HG03521 (cell line): ENCODE measurements at regions not wholly inside any gene's neighbourhood (a gene's known extent, or its start where the extent isn't known, plus 50 kb on each side); places are given as distances from the start of the nearest gene placed in this dataset.
A peak's percentile ranks its signal among the peaks of the same experiment; 100 is the strongest.
"Not testable (repeated sequence)": the region's sequence is repeated elsewhere in the genome, so short reads cannot be mapped to it uniquely, and the experiment has no call there.

Source experiments
- ATAC-seq: cut with Tn5 transposase; IDR thresholded peaks from one replicate; pipeline ENCODE4 v1.9.1; 2021; ENCODE audit warnings: mild to moderate bottlenecking, moderate library complexity; ENCODE audit not compliant: unreplicated experiment

DNA sequence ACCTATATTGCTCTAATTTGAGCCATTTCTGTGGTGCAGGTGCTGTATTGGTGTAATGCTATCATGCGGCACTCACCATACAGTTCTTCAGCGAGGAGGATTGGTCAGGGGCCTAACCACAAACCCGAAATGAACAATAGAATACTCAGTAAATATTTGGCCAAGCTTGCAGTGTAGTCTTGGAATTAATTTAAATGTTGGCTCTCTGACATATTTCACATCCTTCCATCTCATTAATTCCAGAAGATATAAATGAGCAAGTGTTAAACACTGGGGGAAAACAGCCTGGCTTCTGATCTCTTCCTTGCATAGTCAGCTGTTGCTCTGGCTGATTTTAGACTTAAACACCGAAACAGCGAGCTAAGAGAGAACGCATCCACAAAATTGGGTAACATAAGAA is 663.1 kb upstream of the GHITM start:
- ATAC-seq = no peak

DNA sequence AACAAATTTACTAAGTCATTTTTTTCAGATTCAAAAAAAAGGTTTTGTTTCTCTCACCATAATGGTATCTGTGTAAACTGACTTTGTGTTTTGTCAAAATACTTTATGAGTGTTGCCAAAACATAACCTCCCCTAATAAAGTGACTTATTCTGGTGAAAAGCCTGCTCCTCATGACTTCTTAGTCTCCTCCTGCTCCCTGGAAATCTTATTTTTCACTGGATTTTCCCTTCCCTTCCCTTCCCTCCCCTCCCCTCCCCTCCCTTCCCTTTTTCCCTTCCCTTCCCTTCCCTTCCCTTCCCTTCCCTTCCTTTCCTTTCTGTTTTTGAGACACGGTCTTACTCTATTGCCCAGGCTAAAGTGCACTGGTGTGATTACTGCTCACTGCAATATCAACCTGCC is 650.1 kb upstream of the GHITM start:
- no peak for ATAC-seq

DNA sequence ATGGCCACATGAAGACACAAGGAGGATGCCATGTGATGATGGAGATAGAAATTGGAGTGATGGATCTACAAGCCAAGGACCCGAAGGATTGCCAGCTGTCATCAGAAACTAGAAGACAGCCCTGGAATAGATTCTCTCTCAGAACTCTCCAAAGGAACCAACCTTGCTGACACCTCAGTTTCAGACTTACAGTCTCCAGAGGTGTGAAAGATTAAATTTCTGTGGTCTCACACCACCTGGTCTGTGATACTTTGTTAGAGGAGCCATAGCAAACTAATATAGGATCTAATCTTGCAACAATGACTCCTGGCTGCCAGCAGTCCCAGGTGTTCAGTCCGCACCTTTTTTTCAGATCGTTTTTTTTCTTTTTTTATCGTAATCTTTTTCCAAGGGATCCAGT is 647.3 kb upstream of the GHITM start:
- ATAC-seq = no peak

DNA sequence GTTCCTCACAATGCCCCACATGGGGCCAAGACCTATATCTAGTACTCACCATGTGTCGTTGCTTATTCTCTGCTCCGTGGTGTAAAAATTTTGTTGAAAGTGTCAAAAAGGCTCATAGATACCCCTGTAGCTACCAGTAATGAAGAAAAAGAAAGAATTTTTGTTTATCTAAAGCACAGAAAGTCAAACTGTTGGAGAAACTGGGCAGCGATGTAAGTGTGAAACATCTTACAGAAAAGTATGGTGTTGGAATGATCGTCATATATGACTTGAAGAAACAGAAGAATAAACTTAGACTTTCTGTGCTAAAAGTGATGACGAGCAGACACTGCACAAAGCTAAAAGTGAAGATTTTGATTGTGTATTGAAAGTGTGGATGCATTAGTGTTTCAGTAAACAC is 626.6 kb upstream of the GHITM start:
- ATAC-seq = no peak

DNA sequence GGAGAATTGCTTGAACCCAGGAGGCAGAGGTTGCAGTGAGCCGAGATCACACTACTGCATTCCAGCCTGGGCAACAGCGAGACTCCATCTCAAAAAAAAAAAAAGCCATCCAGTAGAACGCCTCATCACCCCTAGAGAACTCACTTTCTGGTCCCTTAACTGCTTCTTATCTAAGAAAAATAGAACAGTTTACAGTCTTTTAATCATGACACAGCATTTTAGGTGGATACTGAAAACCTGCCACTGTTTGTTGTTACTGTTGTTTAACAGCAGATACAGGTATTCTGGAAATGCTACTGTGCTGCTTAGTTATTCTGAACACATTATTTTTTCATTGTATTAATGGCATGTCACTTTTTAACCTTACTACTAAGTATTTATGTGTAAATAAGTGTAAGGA is 624.3 kb upstream of the GHITM start:
- ATAC-seq = no peak

DNA sequence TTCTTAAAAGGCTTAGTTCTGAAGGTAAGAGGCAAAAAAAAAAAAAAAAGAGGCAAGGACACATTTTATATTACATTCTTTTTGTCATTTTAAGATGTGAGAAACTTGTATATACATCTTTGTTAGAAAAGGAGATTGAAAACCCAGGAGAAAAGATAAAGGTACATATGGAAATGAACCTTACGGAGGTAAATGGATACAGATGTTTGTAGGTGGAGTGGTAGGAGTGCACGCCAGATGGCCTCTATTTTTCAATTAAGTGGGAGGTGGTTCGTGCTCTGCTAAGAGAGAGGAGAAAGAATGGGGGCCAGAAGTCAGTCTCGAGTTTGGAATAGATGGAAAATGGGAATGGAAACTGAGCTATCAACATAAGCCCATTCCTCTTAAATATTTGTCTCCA is 622.5 kb upstream of the GHITM start:
- ATAC-seq = no peak

DNA sequence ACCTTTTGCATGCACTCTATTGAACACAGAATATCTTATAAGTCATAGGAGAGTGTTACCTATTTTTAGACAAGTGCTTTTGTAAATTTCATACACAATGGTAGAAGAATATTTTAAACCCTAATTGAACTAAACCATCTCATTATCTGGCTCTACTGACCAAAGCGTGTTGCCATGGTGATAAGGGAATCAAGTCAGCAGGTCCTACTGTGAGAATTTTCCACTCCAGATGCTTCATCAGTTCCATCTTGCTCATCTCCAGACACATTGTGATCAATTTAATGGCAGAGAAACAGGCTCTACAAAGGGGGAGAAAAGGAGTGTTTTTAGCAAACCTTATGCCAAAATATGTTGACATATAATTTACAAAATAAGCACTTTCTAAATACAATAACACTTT is 621.9 kb upstream of the GHITM start:
- ATAC-seq = no peak

DNA sequence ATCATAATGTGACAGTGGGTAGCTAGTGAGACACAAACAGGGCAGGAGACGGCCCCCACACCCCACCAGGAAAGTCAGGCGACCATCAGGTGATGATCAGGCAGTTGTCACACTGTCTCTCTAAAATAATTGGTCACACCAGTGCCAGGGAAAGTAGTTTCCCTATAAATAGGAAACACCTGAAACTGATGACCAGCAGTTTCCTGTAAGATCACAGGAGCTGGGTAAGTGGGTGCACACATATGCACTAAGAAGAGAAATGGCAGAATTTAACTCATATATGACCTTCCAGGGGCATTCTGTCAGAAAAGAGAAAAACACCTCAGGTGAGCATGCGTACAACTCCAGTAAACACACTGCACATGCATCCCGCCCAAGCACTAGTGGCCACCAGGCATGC is 620.5 kb upstream of the GHITM start:
- no peak for ATAC-seq

DNA sequence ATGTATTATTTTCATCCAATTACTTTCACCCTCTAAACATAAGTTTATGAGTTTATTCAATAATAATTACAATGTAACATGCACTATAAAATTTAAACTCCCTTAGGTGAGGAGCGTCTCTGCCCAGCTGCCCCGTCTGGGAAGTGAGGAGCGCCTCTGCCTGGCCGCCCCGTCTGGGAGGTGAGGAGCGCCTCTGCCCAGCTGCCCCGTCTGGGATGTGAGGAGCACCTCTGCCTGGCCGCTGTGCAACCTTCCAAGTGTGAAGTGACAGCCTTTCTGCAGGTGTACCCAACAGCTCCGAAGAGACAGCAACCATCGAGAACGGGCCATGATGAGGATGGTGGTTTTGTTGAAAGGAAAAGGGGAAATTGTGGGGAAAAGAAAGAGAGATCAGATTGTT is 618.9 kb upstream of the GHITM start:
- not testable (repeated sequence) for ATAC-seq

DNA sequence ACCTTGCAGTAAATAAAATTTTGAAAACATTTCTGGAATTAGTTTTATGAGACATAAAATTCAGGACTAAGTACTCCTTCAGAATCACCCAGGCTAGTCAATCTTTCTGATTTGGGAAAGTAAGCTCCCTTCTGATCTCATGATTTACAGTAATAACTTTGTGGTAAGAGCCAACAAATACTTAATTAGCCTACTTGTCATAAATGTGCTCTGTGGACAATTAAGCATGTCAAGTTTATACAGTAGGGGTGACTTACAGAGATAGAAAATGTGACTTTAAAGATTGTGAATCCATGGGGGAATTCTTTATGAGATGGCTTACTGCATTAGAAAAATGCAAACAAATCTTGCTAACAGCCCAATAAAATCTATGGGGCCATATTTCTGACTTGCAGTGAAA is 616.9 kb upstream of the GHITM start:
- no peak for ATAC-seq

DNA sequence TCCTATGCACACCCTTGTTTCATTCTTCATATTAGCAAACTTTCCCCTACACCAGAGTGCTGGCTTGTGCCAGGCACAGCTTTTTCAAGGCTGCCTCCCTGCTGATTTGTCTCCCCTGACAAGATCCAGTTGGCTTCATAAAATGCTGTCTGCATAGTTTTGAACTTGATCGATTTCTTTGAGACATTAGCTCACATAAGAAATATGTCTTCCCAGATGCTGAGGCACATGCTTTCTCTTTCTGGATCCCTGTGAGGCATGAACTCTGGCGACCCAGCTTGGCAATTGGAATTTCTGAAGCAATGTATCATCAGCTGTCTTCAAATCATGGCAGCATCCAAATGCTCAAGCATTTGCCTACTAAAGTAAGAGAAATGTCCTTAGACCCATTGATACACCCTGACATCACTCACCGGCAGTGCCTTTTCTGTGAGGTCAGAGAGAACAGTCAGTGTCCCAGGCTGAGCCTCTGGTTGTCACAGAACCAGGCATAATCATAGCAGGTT is 616.4 kb upstream of the GHITM start:
- ATAC-seq = no peak

DNA sequence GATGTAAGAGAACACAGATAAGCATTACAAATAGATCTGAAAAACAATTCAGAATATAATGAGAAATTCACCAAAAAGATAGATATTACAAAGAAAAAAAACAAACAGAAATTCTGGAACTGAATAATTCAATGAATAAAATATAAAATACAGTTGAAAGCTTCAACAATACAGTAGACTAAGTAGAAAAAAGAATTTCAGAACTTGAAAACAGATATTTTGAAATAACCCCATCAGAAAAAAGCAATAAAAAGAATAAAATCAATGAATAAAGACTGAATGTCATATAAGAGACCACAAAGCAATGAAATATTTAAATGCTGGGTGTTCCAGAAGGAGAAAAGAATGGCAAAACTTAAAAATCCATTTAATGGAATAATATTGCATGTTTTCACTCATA is 611.4 kb upstream of the GHITM start:
- ATAC-seq = no peak

DNA sequence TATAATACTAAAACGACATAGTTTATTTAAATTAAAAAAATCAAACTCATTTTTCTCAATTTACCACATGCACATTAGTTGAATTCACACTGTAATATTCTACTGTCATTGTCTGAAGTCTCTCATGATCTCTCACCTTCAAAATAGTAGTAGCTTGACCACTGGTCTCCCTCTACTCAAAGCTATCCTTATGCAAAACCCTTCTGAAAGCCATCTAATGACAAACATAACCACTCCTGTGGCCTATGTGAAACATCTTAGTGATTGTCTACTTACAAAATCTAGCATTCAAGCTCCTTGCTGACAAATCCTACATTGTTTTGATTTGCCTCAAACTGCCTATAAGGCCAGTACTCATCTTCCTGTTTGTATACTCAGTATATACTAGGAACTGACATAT is 606.0 kb upstream of the GHITM start:
- ATAC-seq = peak; percentile 50

DNA sequence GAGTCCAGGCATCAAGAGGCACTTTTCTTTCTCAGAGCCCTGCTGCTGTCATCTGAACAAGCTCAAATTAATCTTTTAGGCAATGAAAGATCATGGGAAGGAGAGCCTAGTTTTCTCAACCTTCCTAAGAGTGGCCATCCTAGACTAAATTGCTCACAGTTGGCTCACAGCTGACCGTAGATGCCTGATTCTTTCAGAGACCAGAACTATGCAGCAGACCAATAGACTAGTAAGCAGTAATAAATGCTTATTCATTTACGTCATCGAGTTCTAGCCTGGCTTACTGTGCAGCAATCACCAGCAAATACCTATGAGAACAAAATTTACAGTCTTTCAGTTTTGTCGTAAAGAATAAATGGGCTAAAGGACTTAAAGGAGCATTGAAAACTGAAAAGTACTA is 602.9 kb upstream of the GHITM start:
- no peak for ATAC-seq

DNA sequence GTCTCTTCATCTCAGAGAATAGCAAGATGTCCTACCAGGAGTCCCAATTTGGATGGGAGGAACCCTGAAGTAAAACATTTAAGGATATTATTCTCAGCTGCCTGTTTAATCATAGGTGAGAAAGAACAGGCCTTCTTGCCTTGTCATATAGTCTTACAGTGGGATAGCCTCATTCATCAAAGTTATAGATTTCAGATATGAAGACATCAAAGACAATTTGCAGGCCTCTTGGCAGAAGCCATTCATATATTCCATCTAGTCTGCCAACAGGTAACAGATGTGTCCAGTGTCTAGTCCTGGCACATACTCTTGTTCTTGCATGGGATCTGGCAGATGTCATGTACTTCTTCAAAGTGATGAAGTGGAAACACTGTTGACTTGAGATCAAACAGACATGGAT is 601.3 kb upstream of the GHITM start:
- ATAC-seq = no peak

DNA sequence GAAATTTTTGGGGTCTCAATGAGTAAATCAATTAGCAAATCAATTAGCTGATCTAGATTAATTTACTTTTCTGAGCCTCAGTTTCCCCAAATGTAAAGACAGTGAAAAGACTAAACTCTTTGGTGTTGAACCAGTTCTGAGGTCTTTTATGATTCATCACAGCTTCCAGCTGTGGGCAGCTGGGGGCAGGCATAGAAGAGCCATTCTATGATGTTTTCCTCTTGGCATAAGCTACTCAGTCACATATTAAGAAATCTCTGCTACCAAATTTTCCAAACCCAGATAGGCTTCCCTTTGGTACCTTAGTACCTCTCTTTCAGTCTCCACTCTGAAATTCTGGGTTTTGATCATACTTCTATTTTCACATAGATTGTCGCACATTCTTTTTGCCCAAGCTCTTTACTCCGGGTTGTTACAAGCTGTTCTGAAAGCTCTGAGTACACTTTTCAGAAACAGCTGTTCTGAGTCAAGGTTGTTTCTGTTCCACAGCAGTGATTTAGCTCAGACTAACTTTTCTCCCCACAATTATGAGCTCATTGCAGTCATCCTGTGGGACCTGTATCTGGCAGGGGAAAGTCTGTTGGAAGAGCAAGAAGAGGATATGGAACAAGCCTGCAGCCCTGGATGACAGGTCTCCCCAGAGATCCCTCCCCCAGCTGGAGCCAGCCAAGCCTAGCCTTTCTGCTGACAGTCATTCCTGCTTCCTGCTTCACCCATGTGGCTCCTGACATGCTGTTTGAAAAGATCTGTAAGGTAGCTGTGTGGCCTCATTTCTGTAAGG is 599.6 kb upstream of the GHITM start:
- peak; percentile 47 for ATAC-seq

DNA sequence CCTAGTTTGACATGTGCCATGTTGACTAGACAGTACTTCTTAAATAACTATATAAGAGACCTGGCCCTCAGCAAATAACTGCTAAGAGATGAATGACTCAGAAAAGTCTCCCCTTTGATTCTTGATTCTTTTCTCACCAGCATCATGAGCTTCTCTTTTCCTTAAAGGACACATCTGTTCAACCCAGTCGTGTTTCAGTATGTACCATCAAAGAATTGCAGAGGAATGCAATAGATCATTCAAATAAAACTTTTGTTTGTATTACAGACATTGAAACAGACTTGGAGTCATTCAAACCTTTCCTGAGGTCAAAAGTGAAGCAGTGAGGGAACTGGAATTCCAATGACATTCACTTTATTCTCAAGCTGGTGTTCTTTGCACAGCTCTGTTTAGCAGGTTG is 598.3 kb upstream of the GHITM start:
- no peak for ATAC-seq

DNA sequence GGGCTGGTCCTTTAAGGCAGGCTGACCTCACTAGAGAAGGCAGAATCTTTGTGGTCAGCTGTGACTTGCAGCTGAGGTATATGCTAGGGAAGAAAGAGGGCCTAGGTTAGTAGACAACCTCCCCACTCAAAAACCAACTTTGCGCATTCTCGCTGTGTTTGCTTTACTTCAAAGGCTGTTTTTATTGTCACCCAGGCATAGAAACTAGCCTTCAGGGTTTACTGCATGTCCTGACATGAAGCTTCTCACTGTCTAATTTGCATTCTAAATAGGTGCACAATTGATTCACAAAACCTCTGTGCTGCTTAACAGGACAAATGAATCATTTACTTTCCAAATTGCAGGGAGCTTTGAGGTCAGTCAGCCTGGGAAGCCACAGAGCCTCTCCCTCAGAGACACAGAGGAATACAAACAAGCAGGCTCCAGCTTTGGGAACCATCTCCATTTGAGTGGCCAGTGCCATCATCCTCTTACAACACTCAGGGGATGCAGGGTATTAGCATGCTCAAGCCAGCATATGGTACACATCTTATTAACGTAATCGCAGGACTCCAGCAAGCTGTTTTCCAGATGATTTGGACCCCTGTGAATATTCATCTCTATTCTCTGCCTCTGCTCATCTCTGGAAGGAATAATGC is 596.4 kb upstream of the GHITM start:
- ATAC-seq = peak; percentile 55

DNA sequence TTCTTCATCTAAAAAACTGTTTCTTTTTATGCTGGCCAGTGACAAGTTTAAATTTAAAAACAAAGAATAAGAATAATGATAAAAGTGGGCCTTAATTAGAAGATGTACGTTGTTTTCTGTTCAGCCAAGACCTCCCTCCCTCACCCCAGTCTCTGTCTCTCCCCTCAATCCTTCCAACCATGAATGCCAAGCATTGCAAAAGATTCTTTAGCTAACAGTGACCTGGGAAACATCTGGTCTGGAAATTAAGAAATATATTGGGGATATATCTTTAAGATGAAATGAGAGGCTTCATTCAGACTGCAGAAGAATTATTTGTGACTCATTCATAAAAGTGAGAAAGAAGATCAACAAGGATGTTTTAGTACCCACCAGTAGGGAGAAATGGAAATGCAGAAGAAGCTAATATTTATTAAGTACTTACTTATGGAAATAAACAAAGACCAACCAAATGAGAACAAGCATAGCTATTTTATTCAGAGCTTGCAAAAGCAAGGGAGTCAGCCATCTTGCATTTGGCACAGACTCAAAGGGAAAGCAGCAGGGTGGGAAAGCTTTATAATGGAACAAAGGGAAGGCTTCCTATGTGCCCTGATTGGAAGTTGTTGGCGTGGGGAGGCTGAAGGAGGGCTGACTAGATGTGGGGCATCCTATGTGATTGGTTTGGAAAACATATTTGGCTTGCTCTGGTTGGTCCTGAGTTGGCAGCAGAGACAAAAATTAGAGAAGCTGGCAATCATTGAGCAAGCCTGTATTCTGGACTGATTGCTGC is 595.4 kb upstream of the GHITM start:
- ATAC-seq = no peak

DNA sequence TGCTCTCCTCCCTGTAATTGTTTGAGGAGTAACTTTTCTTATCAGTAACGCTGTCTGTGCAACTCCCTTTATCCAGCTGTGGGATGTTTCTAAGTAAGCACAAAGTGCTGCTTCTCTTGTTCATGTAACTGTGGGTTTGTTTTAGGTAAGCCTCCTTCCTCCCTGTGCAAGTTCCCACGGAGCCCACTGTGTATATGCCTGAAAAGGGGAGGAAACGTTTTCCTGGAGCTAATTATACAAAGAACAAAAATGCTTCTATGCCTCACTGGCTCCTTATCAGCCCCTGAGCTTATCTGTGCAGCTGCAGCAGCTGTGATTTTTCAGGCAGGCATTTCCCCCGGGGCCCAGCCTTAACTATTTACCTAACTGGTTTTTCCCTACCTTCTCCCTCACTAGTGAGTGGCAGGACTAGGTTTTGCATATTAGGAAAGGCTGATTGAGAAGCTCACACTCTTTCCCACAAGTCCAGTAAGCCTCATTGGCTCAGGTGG is 593.4 kb upstream of the GHITM start:
- no peak for ATAC-seq

DNA sequence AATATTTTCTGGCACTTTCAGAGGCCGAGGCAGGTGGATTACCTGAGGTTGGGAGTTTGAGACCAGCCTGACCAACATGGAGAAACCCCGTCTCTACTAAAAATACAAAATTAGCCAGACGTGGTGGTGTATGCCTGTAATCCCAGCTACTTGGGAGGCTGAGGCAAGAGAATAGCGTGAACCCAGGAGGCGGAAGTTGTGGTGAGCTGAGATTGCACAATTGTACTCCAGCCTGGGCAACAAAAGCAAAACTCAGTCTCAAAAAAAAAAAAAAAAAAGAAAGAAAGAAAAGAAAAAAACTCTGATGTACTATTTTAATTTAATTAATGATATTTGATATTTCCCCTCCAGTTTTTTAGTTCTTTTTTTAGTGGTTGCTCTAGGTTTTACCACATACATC is 588.1 kb upstream of the GHITM start:
- ATAC-seq = not testable (repeated sequence)

DNA sequence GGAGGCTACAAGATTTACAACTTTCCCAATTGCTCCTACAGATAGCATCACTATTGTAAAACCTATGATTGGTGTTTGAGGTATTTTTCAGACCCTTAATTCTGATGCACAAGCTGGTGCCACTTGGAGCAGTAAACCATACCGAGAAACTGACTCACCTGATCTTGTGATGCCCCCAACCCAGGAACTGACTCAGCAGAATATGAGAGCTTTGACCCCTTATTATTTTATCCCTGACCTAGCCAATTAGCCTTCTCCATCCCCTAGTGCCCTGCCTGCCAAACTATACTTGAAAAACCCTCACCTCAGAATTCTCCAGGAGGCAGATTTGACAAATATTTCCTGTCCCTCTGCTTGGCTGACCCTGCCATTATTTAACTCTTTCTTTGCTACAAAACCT is 585.9 kb upstream of the GHITM start:
- ATAC-seq = no peak
